ENCODE measurements at regions not wholly inside any gene's neighbourhood (a gene's known extent, or its start where the extent isn't known, plus 50 kb on each side); places are given as distances from the start of the nearest gene placed in this dataset.
"Not testable (repeated sequence)": the region's sequence is repeated elsewhere in the genome, so short reads cannot be mapped to it uniquely, and the experiment has no call there.

DNA sequence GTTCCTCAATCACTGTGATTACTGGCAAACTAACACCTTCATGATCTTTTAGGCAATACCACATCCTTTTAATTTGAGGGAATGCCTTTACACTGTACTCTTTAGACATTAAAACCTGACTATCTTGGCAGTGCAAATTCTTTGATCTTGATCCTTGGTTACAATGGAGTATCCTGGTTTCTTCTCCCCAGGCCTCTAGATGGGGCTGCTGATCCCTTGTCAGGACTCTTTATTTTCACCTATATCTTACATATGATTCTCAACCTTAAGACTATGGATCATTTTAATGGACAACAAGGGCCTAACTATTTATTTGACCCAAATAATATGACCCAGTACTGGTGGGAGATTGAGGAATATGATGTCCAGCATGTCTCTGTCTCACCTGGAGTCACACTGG is 1005.5 kb upstream of the INTU start:
- no peak for DNase-seq

DNA sequence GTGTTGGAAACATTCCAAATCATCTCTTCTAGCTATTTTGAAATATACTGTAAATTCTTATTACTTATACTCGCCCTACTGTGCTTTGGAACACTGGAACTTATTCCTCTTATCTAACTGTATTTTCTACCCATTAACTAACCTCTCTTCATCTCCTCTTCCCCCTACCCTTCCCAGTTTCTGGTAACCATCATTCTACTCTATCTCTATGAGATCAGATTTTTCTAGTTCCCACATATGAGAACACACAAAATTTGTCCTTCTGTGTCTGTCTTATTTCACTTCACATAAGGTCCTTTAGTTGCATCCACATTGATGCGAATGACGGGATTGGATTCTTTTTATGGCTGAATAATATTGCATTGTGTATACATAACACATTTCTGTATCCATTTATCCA is 1003.8 kb upstream of the INTU start:
- no peak for DNase-seq

DNA sequence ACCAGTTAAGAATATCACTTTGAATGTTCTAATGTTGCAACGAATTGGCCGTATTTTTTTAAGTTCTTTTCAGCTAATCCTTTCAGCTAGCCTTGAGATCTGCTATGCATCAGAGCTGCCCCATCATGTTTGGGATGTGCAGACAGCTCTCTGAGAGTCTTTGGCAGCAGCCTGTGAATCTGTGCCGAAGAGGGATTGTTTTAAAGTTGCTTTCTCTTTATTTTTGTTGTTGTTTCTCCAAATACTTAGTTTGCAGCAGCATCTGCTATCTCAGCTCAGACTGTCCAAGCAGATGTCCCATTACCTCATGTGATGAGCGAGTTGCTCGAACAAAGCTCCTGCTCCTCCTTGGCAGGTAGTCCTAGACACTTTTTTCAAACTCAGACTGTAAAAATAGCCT is 1002.5 kb upstream of the INTU start:
- no peak for DNase-seq

DNA sequence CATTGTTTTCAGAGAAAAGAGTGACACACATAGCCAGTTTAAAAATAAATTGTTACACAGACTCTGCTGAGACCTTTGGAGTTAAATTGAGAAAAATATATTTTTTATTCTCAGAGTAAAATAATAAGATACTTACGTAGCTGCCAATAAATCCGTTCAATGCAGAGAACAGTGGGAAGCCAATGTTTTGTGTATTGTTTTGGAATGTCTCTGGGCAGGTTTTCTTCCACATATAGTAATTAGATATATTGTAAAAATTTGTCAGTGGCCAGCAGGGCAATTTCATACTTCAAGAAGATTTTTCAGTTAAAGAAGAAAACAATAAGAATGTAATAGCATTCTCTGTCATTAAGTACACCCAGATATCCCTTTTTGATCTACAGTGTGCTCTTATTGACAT is 999.5 kb upstream of the INTU start:
- no peak for DNase-seq

DNA sequence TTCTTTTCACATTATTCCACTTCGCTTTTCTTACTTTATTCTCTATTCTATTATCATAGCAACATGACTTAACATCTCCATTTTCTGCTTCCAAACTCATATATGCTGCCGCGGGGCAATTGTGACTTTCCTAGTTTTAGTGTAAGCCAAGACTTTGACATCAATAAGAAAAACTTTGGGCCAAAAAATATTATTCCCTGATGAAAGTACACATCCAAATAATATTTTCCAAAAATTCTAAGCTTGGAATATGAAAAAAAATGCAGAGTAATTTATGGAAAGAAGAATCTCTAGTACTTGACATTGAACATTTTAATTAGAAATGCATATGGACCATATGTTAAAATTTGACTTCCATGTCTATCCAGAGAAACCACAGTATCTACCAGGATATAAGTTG is 995.1 kb upstream of the INTU start:
- DNase-seq = no peak

DNA sequence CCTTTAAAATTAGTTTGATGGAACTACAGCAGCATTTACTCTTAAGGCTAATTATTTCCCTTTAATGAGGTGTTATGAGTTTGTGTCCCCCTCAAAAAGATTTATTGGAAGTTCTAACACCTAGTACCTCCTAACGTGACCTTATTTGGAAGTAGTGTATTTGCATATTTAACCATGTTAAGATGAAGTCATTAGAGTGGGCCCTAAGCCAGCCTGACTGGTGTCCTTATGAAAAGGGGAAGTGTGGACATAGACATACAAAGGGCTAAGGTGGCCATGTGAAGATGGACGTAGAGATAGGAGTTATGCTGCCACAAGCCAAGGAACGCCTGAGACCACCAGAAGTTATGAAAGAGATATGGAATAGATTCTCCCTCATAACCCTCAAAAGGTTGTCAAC is 985.4 kb upstream of the INTU start:
- DNase-seq = no peak

DNA sequence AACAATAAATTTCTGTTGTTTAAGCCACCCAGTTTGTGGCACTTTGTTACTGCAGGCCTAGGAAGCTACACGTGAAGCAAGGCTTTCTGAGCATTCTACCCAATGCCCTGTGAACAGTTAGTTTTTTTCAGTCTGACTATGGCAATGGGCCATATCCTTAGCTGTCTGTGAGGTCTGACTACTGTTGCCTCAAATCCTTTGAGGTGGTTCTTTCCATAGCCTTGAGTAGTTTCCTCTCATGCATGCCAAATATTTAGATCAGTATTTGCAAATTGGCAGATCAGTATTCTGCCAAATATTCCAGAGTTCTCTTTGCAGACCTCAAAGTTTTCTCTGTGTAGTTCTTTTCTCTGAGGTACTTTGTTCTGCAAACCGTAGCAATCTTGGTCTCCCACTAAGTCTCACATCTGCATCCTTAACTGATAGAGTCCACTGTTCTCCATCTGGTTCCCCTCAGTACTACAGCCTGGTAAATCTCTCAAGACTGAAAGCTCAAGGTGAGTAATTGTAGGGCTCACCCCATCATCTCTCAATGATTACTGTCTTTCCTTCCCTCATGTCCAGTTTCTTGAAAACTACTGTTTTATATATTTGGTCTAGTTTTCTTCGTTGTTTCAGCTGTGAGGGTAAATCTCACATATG is 984.9 kb upstream of the INTU start:
- DNase-seq = no peak

DNA sequence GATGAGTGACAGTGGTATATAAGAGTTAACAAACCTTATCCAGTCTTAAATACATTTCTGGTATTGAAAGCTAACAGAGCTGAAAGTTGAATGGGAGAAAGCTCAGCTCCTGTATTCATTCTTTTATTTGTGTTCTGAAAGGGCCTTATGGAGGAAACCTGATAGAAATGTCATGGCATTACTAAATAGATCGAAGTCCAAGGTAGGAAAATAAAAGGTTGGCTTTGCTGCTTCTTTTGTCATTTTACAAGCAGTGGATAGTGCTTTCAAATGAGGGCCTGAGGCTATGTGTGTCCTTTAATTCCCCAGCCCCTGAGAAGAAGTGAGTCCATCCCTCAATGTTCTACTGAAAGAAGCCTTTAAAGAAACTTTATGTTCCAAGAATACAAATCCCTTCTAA is 974.3 kb upstream of the INTU start:
- no peak for DNase-seq

DNA sequence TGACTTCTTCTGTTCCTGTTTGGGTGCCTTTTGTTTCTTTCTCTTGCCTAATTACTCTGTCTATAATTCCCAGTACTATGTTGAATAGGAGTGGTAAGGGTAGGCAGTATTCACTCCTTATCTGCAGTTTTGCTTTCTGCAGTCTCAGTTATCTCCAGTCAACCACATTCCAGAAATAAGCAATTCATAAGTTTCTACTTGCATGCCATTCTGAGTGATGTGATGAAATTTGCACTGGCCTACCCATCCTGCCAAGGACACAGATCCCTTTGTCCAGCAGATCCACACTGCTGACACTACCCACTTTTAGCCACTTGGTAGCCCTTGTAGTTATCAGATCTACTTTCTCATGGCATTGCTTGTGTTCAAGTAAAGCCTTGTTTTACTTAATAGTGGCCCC is 971.6 kb upstream of the INTU start:
- DNase-seq = no peak

DNA sequence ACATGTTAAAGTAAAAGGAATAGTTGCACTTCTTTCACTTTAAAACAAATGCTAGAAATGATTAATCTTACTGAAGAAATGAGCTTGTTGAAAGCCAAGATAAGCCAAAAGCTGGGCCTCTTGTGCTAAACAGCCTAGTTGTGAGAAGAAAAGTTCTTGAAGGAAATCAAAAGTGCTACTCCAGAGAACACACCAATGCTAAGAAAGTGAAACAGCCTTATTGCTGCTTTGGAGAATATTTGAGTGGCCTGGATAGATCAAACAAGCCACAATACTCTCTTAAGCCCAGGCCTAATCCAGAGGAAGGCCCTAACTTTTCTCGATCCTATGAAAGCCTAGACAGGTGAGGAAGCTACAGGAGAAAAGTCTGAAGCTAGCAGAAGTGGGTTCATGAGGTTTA is 967.9 kb upstream of the INTU start:
- DNase-seq = no peak

DNA sequence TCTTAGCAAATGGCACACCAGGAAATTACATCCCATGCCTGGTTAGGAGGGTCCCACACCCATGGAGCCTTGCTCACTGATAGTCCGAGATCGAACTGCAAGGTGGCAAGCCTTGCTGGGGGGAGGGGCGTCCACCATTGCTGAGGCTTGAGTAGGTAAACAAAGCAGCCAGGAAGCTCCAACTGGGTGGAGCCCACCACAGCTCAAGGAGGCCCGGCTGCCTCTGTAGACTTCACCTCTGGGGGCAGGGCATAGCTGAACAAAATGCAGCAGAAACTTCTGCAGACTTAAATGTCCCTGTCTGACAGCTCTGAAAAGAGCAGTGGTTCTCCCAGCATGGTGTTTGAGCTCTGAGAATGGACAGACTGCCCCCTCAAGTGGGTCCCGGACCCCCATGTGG is 962.7 kb upstream of the INTU start:
- DNase-seq = not testable (repeated sequence)

DNA sequence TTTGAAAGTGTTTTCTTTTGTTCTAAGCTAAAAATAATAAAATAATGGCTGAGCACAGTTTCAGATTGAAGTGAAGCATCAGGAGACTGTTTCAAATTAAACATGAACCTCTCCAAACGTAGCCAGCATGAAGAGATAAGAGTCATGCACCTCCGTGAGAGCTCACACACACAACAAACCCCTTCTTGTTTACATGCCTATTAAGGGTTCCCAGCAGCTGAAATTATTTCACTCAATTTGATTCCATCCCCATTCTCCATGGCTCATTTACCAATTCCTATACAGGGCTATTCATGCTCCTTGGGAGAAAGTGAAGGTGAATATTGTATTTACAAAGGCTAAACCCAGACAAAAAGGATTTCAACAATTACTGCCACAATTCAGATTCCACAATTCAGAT is 954.1 kb upstream of the INTU start:
- no peak for DNase-seq

DNA sequence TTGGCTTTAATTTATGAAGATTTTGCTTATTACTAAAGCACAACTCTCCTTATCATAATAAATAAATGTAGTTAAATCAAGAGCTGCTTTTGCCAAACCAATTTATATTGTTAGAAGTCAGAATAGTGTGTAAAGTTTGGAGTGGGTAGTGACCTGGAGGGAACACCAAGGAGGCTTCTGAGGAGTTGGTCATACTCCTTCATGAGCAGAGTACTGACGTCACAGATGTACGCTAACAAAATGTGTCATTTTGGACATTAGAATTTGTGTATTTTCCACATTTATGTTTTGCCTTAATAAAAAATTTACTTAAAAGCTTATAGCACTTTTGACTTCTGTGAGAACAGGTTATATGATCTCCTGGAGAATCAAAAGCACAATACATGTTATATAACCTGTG is 953.5 kb upstream of the INTU start:
- no peak for DNase-seq

DNA sequence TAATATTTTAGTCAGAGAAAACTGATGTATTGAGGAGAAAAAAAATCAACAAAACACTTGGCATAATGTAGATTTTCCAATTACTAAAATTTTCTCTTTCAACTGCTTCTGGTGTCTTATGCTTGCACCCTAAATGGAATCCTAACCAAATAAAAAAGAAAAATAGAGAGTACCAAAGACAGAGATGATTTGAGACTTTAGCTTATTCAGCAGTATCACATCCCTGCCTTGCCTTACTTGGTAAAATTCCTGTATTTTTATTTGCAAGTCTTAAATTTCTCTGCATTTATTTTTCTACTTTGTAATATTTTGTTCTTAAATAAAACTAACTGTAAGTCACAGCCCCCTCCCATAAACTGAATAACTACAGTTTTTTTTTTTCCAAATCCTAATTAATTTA is 950.5 kb upstream of the INTU start:
- DNase-seq = no peak

DNA sequence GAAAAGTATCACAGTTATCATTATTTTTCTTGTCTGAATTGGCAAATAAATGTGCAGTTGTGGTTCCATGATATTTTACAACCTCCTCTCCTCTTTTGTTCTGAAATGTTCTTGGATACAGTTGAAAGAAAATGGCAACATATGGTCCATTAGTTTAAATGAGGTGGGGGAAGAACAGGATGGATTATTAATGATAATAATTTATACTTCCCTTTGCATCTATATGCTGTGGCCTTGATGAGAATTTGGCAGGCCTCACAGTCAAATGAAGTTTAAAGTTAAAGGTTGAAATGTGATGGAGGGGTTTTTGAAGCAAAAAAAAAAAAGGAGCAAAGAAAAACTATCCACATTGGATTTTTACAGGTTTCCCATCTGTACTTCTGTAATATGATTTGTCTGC is 946.3 kb upstream of the INTU start:
- DNase-seq = no peak

DNA sequence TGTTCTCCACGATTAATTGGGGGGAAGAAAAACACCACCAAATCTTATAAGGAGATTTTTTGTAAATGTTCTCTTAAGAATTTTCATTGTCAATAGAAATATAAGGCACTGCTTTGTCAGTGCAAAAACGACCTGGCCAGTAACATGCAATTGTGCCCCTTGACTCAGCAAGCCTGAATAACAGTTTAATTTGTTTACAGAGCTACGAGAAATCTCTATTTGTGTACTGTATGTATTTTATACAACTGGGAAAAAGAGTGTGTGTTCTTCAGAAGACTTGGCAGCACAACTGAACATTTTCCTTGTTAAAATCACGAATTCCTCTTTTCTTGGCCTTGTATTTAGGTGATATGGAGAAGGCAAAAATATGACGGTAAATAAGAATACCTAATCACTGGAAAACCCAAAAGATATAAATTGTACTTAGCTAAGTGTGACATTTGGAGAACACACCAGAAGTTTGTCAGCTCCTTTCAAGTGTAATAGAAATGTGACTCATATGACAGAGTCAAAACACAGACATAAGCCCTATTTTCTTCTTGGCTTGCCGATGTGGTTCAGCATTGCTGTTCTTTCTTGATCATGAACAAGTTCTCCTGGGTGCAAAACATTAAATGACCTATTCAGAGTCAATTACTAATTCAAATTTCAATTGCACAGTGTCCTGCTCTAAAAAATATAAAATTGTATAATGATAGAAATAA is 945.0 kb upstream of the INTU start:
- no peak for DNase-seq

DNA sequence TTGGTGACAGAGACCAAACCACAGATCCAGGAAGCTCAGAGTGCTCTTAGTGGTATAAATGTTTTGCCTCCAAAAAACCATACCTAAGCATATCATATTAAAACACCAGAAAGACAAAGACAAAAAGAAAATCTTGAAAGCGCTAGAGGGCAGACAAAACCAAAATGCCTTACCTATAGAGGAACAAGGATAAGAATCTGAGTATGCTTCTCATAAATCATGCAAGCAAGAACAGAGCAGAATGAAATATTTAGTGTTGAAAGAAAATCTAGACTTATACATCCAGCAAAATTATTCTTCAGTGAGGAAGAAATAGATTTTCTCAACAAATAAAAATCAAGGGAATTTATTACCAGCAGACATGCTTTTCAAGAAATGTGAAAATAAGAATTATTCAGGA is 941.0 kb upstream of the INTU start:
- no peak for DNase-seq

DNA sequence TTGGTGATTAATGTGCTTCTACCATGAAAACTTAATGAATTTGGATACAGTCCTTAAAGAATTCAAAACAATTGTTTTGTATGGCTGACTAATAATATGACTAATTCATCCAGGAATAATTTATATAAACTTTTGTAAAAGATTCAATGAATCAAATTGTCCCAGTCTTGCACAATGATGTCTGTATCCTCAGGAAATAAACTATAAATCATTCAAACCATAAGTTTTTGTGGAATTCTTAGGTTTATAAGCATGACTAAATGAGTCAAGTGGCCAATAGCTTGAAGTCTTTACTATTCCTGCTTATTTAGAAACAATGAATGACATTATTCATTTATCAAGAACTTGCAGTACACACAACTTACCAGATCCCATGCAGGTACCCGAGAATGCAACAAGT is 935.0 kb upstream of the INTU start:
- DNase-seq = no peak

DNA sequence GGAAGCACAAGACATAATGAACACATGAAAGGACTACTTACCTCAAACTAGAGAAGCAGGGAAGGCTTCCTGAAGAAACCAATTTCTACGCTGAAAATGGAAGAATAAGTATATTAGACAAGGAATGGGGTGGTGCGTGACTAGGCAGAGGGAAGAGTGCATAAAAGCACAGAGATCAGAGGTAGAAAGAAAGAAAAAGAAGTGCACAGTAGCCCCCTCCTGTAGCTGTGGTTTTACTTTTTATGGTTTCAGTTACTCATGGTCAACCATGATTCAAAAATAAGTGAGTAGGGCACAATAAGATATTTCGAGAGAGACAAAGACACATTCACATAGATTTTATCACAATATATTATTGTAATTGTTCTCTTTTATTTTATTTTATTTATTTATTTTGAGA is 934.5 kb upstream of the INTU start:
- no peak for DNase-seq

DNA sequence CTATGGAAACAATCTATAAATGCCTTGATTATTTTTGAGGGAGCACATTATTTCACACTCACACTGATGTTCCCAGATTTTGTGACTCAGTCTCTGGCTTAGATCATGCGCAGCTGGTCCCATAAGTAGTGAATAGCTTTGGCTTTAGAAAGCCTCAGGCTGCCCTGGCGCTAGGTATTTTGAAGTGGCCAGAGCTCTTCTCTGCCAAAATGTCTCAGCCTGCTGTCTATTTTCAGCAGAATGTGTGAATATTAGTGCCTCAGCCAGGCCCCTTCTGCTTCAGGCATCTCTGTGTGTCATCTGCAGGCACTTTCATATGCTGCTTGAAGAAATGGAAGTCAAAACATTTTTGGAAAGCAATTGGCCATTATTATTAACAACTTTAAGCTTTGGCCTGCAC is 931.0 kb upstream of the INTU start:
- DNase-seq = no peak

DNA sequence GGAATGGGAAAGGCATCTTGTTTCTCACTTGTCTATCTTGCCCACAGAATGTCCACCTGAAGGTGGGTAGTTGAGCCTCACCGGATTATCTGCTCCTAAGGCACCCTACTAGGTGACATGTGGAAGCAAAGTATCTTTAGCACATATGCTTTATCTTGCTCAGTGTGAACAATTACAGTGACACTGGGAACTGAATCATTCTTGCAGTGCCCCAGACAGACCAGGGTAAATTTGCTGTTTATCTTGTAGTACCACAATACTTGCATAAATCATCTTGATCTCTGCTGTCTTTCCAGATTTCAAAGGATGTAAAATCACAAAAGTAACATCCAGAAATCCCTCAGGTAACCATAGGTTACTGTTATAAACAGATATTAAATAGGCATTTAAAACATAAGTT is 930.0 kb upstream of the INTU start:
- DNase-seq = no peak

DNA sequence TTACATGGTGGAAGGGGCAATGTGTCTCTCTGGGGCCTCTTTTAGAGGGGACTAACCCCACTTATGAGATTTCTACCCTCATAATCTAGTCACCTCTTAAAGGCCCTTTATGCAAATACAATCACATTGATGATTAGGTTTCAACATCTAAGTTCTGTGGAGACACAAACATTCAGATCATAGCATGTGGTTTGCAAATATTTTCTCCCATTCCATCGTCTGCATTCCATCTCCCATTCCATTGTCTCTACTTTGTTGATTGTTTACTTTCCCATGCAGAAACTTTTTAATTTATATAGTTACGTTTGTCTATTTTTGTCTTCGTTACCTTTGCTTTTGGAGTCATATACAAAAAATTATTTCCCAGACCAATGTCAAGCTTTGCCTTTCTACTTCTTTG is 927.5 kb upstream of the INTU start:
- DNase-seq = no peak

DNA sequence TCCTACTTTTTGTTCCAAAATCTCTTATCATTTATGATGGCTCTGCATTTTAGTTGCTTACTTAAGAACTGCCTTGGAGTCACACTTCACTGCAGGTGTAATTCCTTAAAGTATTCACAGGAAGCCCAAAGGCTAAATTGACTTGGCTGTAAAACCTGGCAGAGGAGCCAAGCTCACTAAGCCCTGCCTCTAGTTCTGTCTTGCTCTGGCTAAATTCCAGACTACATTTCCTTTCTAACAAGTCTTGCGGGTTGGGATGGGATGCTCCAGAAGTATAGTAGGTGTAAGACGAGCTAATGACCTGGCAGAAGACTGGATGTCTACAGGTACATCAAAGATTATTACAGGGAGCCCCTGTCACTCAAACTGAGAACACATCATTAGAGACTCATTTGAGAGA is 924.0 kb upstream of the INTU start:
- DNase-seq = no peak

DNA sequence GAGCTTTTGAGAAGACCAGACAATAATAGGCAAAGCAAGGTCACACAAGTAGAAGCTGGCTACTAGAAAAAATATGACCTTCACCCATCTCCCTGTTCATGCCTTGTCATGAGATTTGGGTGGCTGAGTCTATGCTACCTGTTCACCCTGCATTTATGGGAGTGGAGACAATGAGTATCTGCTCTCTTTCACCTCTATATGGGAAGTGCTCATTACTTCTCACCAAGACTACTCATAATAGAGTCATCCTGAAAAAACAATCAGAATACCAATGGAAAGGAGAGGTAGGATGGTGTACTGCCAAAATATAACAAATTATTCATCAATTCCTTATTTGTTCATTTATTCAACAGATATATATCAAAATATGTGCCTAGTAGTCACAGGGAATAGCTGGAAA is 921.8 kb upstream of the INTU start:
- no peak for DNase-seq

DNA sequence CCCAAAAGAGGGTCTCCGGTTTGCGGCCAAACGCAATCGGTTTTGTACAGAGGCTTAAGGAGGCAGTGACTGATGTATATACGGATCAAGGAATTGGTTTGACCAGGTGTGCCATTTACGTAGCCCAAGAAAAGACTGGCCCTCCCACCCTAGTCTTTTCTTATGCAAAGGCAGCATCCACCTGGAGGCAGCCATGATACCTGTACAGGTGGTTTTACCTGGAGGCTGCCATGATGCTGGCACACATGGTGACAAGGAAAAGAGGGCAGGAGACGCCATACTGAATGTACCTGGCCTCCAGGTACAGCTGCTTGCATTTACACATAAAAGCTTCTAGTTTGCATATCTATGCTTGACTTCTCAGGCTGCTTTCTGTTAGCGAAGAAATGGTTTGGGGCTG is 917.7 kb upstream of the INTU start:
- DNase-seq = no peak

Data from T-helper 1 cell (primary cell).